Progenitor cell of endocrine pancreas (in vitro differentiated cells): ENCODE measurements at regions not wholly inside any gene's neighbourhood (a gene's known extent, or its start where the extent isn't known, plus 50 kb on each side); places are given as distances from the start of the nearest gene placed in this dataset.
"Not testable (repeated sequence)": the region's sequence is repeated elsewhere in the genome, so short reads cannot be mapped to it uniquely, and the experiment has no call there.

ENCODE experiments used
- DNase-seq: peaks from one replicate; pipeline ENCODE4 v3.0.0; 2021; ENCODE audit warnings: low spot score; ENCODE audit not compliant: unreplicated experiment
- H3K27ac Mint-ChIP-seq: 2 replicates; pipeline ENCODE4 v1.8.0; 2021; ENCODE audit warnings: mild to moderate bottlenecking, moderate library complexity, mixed read lengths
- H3K27me3 Mint-ChIP-seq: 2 replicates; pipeline ENCODE4 v1.8.0; 2021; ENCODE audit warnings: mixed read lengths
- H3K36me3 Mint-ChIP-seq: 2 replicates; pipeline ENCODE4 v1.8.0; 2022; ENCODE audit warnings: mixed read lengths; ENCODE audit not compliant: insufficient read depth
- H3K4me1 Mint-ChIP-seq: 2 replicates; pipeline ENCODE4 v1.8.0; 2021; ENCODE audit warnings: low read depth, mixed read lengths
- H3K4me3 Mint-ChIP-seq: 2 replicates; pipeline ENCODE4 v1.8.0; 2021; ENCODE audit warnings: low read depth, mild to moderate bottlenecking, moderate library complexity, mixed read lengths
- H3K9me3 Mint-ChIP-seq: 2 replicates; pipeline ENCODE4 v1.8.0; 2021; ENCODE audit warnings: low read depth, mixed read lengths
- CTCF ChIP-seq: fragments of 200-600 bp; sonication (generic); IDR thresholded peaks from one replicate; pipeline ENCODE4 v1.5.0; 2021; ENCODE audit warnings: antibody characterized with exemption, mild to moderate bottlenecking; ENCODE audit not compliant: unreplicated experiment

DNA sequence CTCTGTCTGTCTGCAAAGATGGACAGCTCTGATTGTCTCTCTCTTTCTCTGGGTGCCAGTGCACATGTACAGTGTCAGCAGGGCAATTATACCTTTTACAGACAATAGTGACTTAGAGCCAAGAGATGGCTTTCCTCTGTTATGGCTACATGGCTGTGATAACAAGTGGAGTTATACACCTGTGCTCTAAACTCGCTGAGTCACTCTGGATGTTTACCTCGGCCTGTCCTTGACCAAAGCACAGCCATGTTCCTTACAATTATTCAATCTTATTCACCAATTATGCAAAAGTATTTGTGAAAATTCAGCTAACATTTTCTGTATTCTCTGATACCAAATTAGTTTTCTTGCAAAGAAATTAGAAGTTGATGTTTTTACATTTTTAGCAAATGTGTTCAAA lies 475.5 kb upstream of the CCDC196 start:
- H3K9me3 Mint-ChIP-seq = no peaks in the 10 kb centered on the region
- H3K36me3 Mint-ChIP-seq = no peaks in the 10 kb centered on the region
- H3K4me1 Mint-ChIP-seq = peaks cover 2% of the 10 kb centered on the region

DNA sequence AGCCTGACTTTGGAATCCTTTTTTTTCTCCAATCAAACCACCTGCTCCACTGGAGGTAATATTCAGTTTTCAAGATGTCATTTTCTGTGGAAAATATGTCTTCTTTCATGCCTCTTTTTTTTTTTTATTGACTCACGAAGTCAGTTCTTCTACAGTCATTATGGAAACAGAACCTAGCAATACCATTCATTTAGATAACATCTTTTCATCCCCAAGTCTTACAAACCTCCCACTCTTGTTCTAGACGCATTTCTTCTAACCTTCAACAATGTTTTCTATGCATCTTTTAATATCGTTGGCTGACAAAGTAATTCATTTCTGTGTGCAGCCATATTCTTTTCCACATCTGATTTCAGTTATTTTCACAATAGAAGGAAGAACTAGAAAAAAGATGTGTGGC lies 474.3 kb upstream of the CCDC196 start:
- TF ChIP-seq CTCF = no peak
- no peak overlapping the region for H3K4me3 Mint-ChIP-seq
- no peak overlapping the region for H3K27ac Mint-ChIP-seq
- peaks cover 2% of the 10 kb centered on the region for H3K4me1 Mint-ChIP-seq
- no peaks in the 10 kb centered on the region for H3K27me3 Mint-ChIP-seq
- H3K9me3 Mint-ChIP-seq = no peaks in the 10 kb centered on the region
- no peak for DNase-seq
- H3K36me3 Mint-ChIP-seq = no peaks in the 10 kb centered on the region

More for the DNA sequence above, 475.5 kb upstream of the CCDC196 start:
- no peak overlapping the region for H3K4me3 Mint-ChIP-seq
- no peak for TF ChIP-seq CTCF
- H3K27me3 Mint-ChIP-seq = no peaks in the 10 kb centered on the region
- DNase-seq = no peak
- no peak overlapping the region for H3K27ac Mint-ChIP-seq

GRCh38 chr14:66013607-66014006 lies 472.6 kb upstream of the CCDC196 start:
- not testable (repeated sequence) for H3K4me1 Mint-ChIP-seq, H3K36me3 Mint-ChIP-seq, H3K4me3 Mint-ChIP-seq, DNase-seq, H3K27me3 Mint-ChIP-seq, H3K9me3 Mint-ChIP-seq, H3K27ac Mint-ChIP-seq

DNA sequence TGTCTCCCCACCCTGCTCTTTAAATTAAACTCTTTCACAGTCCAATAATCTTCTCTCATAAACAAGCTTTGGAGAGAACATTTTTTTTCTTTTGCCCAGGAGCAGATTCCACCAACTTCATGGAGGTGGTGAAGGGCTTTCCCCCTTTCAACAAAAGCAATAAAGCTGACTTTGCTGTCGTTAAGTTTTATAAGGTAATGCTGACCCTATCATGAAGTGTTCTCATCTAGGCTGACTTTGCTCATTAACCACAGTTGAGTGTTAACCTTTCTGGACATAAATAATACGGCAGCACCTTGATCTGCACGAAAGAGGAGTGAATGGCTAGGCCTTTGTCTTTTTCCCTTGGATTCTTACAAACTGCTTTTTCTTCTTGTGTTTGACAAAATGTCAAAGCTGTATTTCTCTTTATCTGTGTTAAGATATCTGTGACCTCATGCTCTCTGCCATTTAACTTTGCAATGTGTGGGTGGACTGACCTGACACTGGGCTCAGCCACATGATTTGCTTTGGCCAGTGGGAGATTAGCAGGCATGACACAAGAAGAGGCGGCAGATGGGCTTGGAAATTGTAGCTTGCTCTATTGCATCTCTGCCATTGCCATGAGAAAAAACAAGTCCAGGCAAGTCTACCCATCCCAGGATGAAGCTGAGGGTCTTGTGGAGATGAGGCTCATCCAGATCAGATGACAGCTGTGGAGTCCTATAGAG lies 470.9 kb upstream of the CCDC196 start:
- no peak for DNase-seq
- Mint-ChIP-seq H3K9me3 (no peaks in the 10 kb centered on the region), H3K27ac (no peak overlapping the region), H3K4me1 (no peaks in the 10 kb centered on the region), H3K36me3 (no peaks in the 10 kb centered on the region), H3K4me3 (no peak overlapping the region), H3K27me3 (no peaks in the 10 kb centered on the region)
- TF ChIP-seq CTCF = no peak

GRCh38 chr14:66017927-66018326 lies 468.2 kb upstream of the CCDC196 start:
- no peaks in the 10 kb centered on the region for H3K9me3 Mint-ChIP-seq
- no peak for TF ChIP-seq CTCF
- no peaks in the 10 kb centered on the region for H3K27me3 Mint-ChIP-seq
- no peak overlapping the region for H3K4me3 Mint-ChIP-seq
- H3K36me3 Mint-ChIP-seq = no peaks in the 10 kb centered on the region
- H3K27ac Mint-ChIP-seq = no peak overlapping the region
- DNase-seq = no peak
- H3K4me1 Mint-ChIP-seq = no peaks in the 10 kb centered on the region

DNA sequence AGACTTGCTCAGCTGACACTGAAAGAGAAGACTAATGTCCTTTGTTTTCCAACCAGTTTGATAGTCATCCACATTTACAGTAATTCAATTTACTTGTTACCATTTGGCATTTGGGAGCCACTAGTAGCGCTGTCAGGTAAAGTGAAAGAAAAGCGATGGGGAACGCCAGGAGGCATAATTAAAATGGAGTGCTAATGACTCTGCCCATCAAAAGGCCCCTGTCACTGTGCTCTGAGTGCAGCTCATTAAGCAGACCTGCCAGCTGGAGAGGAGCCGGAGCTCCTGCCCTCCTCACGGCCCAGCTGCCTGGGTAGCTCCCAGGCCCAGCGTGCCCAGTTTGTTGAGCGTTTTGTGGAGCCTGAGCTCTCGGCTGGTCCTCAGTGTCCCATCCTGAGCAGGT lies 463.6 kb upstream of the CCDC196 start:
- Mint-ChIP-seq H3K4me1 (no peaks in the 10 kb centered on the region), H3K9me3 (peaks cover 4% of the 10 kb centered on the region), H3K4me3 (no peak overlapping the region), H3K27me3 (no peaks in the 10 kb centered on the region), H3K36me3 (peaks cover 1% of the 10 kb centered on the region), H3K27ac (no peak overlapping the region)
- TF ChIP-seq CTCF = no peak
- DNase-seq = no peak
